ENCODE measurements at regions not wholly inside any gene's neighbourhood (a gene's known extent, or its start where the extent isn't known, plus 50 kb on each side); places are given as distances from the start of the nearest gene placed in this dataset.

DNA sequence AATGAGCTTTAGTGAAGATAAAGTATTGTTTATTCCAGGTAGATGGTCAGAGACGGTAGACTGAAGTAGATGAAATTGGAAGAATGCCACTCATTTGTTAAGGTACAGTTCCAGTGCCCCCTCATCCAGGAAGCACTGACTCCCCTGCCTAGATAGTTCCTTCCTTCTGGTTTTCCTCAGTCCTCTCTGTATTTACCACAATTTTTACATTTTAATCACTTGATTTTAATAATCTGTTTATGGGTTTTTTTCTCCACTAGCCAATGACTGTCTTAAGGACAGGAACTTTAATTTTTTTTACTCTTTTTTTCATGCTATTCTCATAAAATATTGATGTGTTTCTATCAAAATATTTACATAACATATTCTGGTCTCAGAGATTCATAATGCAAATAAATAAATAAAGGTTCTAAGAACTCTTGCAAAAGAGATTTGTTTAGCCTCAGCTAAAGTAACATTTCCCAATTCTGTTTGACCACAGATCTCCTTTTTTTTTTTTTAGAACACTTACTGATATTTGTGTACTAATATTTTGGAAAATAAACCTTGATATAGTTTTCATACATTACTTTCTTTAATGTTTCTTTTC lies 651.6 kb downstream of the PLPP3 start:
- POLR2A ChIA-PET, result no interaction called here
- CTCF ChIA-PET, result no interaction called here

GRCh38 chr1:55926906-55927471 lies 652.4 kb downstream of the PLPP3 start:
- no peak overlapping the region for H3K4me3 Mint-ChIP-seq
- no peaks in the 10 kb centered on the region for H3K36me3 Mint-ChIP-seq
- ChIA-PET CTCF (no interaction called here), POLR2A (no interaction called here)
- ATAC-seq, result 0 out of 2 replicates have a peak, but pooled peaks have one; percentile 18
- H3K27me3 Mint-ChIP-seq (ENCODE audit: low read depth), result no peaks in the 10 kb centered on the region; the same call in 1 of the 2 replicates
- H3K9me3 Mint-ChIP-seq, result peaks cover 6% of the 10 kb centered on the region
- H3K4me1 Mint-ChIP-seq, result no peaks in the 10 kb centered on the region
- DNase-seq (ENCODE audit: low spot score), result no peak
- no peak overlapping the region for H3K27ac Mint-ChIP-seq
- TF ChIP-seq TEAD4 (CRISPR knock-in tag; IDR thresholded peaks at IDR 0.05) (no peak), ZNF396 (CRISPR knock-in tag; IDR thresholded peaks at IDR 0.05; ENCODE audit: borderline replicate concordance) (no peak), FOXP4 (CRISPR knock-in tag; IDR thresholded peaks at IDR 0.05) (no peak), SMAD4 (CRISPR knock-in tag; IDR thresholded peaks at IDR 0.05) (no peak), ZNF425 (CRISPR knock-in tag; conservative IDR thresholded peaks at IDR 0.05) (no peak), USF1 (CRISPR knock-in tag; IDR thresholded peaks at IDR 0.05) (no peak), NR3C1 (CRISPR knock-in tag; conservative IDR thresholded peaks at IDR 0.05; ENCODE audit: low read depth) (no peak)
- TF ChIP-seq, protein P1, sequence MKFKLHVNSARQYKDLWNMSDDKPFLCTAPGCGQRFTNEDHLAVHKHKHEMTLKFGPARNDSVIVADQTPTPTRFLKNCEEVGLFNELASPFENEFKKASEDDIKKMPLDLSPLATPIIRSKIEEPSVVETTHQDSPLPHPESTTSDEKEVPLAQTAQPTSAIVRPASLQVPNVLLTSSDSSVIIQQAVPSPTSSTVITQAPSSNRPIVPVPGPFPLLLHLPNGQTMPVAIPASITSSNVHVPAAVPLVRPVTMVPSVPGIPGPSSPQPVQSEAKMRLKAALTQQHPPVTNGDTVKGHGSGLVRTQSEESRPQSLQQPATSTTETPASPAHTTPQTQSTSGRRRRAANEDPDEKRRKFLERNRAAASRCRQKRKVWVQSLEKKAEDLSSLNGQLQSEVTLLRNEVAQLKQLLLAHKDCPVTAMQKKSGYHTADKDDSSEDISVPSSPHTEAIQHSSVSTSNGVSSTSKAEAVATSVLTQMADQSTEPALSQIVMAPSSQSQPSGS (CRISPR knock-in tag; IDR thresholded peaks at IDR 0.05; ENCODE audit: borderline replicate concordance, low read depth), result no peak

More for the DNA sequence above, 651.6 kb downstream of the PLPP3 start:
- Mint-ChIP-seq H3K27ac (no peak overlapping the region), H3K27me3 (ENCODE audit: low read depth) (no peaks in the 10 kb centered on the region; the same call in 1 of the 2 replicates), H3K36me3 (no peaks in the 10 kb centered on the region), H3K4me3 (no peak overlapping the region), H3K4me1 (no peaks in the 10 kb centered on the region), H3K9me3 (peaks cover 10% of the 10 kb centered on the region)
- no peak for ATAC-seq
- no peak for DNase-seq (ENCODE audit: low spot score)
- TF ChIP-seq NR1H2 (CRISPR knock-in tag; IDR thresholded peaks at IDR 0.05) (no peak), ZNF219 (CRISPR knock-in tag; IDR thresholded peaks at IDR 0.05; ENCODE audit: borderline replicate concordance) (no peak), EMX1 (CRISPR knock-in tag; IDR thresholded peaks at IDR 0.05) (no peak), ARID4B (CRISPR knock-in tag; IDR thresholded peaks at IDR 0.05; ENCODE audit: borderline replicate concordance) (no peak), NFATC4 (CRISPR knock-in tag; IDR thresholded peaks at IDR 0.05) (no peak), RELA (CRISPR knock-in tag; IDR thresholded peaks at IDR 0.05; ENCODE audit: borderline replicate concordance) (no peak), ZNF423 (CRISPR knock-in tag; IDR thresholded peaks at IDR 0.05) (no peak)
- TF ChIP-seq, protein P2, sequence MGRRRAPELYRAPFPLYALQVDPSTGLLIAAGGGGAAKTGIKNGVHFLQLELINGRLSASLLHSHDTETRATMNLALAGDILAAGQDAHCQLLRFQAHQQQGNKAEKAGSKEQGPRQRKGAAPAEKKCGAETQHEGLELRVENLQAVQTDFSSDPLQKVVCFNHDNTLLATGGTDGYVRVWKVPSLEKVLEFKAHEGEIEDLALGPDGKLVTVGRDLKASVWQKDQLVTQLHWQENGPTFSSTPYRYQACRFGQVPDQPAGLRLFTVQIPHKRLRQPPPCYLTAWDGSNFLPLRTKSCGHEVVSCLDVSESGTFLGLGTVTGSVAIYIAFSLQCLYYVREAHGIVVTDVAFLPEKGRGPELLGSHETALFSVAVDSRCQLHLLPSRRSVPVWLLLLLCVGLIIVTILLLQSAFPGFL (CRISPR knock-in tag; IDR thresholded peaks at IDR 0.05; ENCODE audit: borderline replicate concordance), result no peak
- TF ChIP-seq, protein P3, sequence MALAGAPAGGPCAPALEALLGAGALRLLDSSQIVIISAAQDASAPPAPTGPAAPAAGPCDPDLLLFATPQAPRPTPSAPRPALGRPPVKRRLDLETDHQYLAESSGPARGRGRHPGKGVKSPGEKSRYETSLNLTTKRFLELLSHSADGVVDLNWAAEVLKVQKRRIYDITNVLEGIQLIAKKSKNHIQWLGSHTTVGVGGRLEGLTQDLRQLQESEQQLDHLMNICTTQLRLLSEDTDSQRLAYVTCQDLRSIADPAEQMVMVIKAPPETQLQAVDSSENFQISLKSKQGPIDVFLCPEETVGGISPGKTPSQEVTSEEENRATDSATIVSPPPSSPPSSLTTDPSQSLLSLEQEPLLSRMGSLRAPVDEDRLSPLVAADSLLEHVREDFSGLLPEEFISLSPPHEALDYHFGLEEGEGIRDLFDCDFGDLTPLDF (CRISPR knock-in tag; IDR thresholded peaks at IDR 0.05), result no peak
